Left lung (tissue), 4 donors: ENCODE measurements at regions not wholly inside any gene's neighbourhood (a gene's known extent, or its start where the extent isn't known, plus 50 kb on each side); places are given as distances from the start of the nearest gene placed in this dataset.

Experiments used
- ATAC-seq: fragments of 200-7000 bp; cut with Tn5 transposase; one replicate; pipeline ENCODE4 v1.9.1; 2020; ENCODE audit warnings: moderate library complexity
- DNase-seq, 4 donors: peaks; one replicate each; pipeline ENCODE4 v3.0.0-alpha.2; 2013 to 2020
- H3K27ac ChIP-seq, 2 donors: fragments of 200-600 bp; sonication (generic) in 1 of 2; one replicate each; pipeline versions ENCODE4 v1.5.0 to v1.8.0; 2020 to 2021
- H3K27me3 ChIP-seq, 2 donors: fragments of 200-600 bp; sonication (generic) in 1 of 2; one replicate each; pipeline versions ENCODE4 v1.5.0 to v1.8.0; 2020 to 2021
- H3K36me3 ChIP-seq, 2 donors: fragments of 200-600 bp; sonication (generic) in 1 of 2; one replicate each; pipeline versions ENCODE4 v1.5.0 to v1.8.0; 2020 to 2021
- H3K4me1 ChIP-seq, 2 donors: fragments of 200-600 bp; one replicate each; pipeline ENCODE4 v1.8.0; 2021
- H3K4me3 ChIP-seq, 2 donors: fragments of 200-600 bp; sonication (generic) in 1 of 2; one replicate each; pipeline versions ENCODE4 v1.5.0 to v1.8.0; 2020 to 2021; ENCODE audit warnings: mild to moderate bottlenecking in 1 of 2
- H3K9me3 ChIP-seq, 2 donors: fragments of 200-600 bp; sonication (generic) in 1 of 2; one replicate each; pipeline versions ENCODE4 v1.5.0 to v1.8.0; 2020 to 2021
- CTCF ChIP-seq, 2 donors: fragments of 200-600 bp; sonication (generic) in 1 of 2; IDR thresholded peaks; one replicate each; pipeline versions ENCODE4 v1.5.0 to v1.8.0; 2021; ENCODE audit warnings: antibody characterized with exemption in 2 of 2
- intact Hi-C, 2 donors: fragments of 100-400 bp; cut with DNase I; formaldehyde crosslinking; loops; one replicate each; pipeline versions ENCODE4 v1.11.2 to v1.14.2; 2022
- donor health status: DM: no; HTN: yes; CAD: no.
- donor health status: DM: no; HTN: no; CAD: no.

- H3K4me1 ChIP-seq: peaks cover 0 to 9% of the 10 kb centered on the region in 2 donors
- no peak overlapping the region for H3K27ac ChIP-seq
- intact Hi-C loops: no loop called here
- no peak overlapping the region for H3K4me3 ChIP-seq
- DNase-seq: no peak
- no peak for TF ChIP-seq CTCF (IDR thresholded peaks at IDR 0.05)
- H3K27me3 ChIP-seq: no peaks in the 10 kb centered on the region
- no peaks in the 10 kb centered on the region for H3K9me3 ChIP-seq
- H3K36me3 ChIP-seq: no peaks in the 10 kb centered on the region
- ATAC-seq: no peak
These were observed 258.0 kb upstream of the HABP2 start for GRCh38 chr10:113294868-113295267.

DNA sequence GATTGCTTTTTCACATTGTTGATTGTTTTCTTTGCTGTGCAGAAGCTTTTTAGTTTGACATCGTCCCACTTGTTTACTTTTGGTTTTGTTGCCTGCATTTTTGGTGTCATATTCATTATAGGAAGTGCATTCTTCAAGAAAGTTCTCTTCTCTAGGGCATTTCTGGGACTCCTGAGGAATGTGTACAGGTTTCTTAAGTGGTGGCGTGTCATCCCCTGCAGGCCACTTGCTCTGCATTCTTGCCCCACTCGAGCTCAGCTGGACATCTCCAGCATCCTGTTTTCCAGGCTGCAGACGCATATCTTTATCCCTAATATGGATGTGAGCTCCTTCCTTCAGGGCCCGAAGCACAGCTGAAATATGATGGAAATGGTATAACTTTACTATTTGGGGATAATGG, 255.6 kb upstream of the HABP2 start:
- ATAC-seq: peak; percentile 34
- H3K27ac ChIP-seq: no peak overlapping the region
- peaks cover 0 to 4% of the 10 kb centered on the region in 2 donors for H3K4me1 ChIP-seq
- no peak overlapping the region for H3K4me3 ChIP-seq
- intact Hi-C loops: no loop called here
- no peak for DNase-seq
- no peak for TF ChIP-seq CTCF (IDR thresholded peaks at IDR 0.05)
- no peaks in the 10 kb centered on the region for H3K9me3 ChIP-seq
- H3K36me3 ChIP-seq: no peaks in the 10 kb centered on the region
- H3K27me3 ChIP-seq: no peaks in the 10 kb centered on the region

DNA sequence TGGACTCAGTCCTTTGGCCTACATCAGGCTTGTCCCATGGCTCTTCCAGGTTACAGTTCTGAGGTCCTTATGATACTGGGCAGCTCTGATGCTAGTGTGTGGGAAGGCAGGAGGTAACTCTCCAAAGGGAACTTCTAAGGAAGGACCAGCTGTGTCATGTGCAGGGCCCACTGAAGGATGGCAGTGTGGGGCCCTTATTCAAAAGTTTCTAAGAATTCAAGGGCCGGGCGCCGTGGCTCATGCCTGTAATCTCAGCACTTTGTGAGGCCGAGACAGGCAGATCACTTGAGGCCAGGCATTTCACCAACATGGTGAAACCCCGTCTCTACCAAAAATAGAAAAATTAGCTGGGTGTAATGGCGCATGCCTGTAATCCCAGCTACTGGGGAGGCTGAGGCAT, 254.2 kb upstream of the HABP2 start:
- ATAC-seq (no peak), DNase-seq (no peak)
- Histone ChIP-seq H3K27me3 (no peaks in the 10 kb centered on the region), H3K4me1 (no peaks in the 10 kb centered on the region), H3K36me3 (no peaks in the 10 kb centered on the region), H3K4me3 (no peak overlapping the region), H3K27ac (no peak overlapping the region), H3K9me3 (no peaks in the 10 kb centered on the region)
- TF ChIP-seq CTCF (IDR thresholded peaks at IDR 0.05): no peak
- intact Hi-C loops: no loop called here

DNA sequence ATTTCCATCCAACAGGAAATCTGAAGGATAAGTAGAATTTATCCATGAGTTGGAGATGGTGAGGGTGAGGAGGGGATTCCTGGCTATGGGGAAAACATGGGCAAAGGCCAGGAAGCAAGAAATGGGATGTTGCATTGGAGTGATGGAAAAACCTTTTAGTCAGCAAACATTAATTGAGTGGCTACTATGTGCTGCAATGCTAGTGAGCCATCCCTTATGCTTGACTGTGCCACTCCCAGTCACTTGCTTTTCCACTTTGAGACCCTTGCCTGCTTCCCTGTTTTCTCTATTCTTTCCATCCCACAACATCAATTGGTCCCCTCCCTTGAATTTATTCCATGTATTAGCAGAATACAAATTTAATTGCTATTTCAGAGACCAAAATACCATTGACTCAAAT, 252.7 kb upstream of the HABP2 start:
- intact Hi-C loops: no loop called here

GRCh38 chr10:113300617-113301016, 252.2 kb upstream of the HABP2 start:
- no peak for TF ChIP-seq CTCF (IDR thresholded peaks at IDR 0.05)
- intact Hi-C loops: no loop called here
- ATAC-seq (no peak), DNase-seq (no peak)
- no peak overlapping the region for H3K27ac ChIP-seq
- H3K4me1 ChIP-seq: no peaks in the 10 kb centered on the region
- no peaks in the 10 kb centered on the region for H3K27me3 ChIP-seq
- no peaks in the 10 kb centered on the region for H3K36me3 ChIP-seq
- no peak overlapping the region for H3K4me3 ChIP-seq
- no peaks in the 10 kb centered on the region for H3K9me3 ChIP-seq

More for the DNA sequence above, 252.7 kb upstream of the HABP2 start:
- Histone ChIP-seq H3K27me3 (no peaks in the 10 kb centered on the region), H3K36me3 (no peaks in the 10 kb centered on the region), H3K4me3 (no peak overlapping the region), H3K9me3 (no peaks in the 10 kb centered on the region), H3K27ac (no peak overlapping the region), H3K4me1 (no peaks in the 10 kb centered on the region)
- DNase-seq: no peak
- ATAC-seq: no peak
- TF ChIP-seq CTCF (IDR thresholded peaks at IDR 0.05): no peak
